SK-N-SH treated with all-trans-retinoic acid at 6 μM for 48 hours (cell line): ENCODE measurements at regions not wholly inside any gene's neighbourhood (a gene's known extent, or its start where the extent isn't known, plus 50 kb on each side); places are given as distances from the start of the nearest gene placed in this dataset.

Source experiments
- ESRRG ChIP-seq: fragments of 250-450 bp; sonication (Bioruptor Pico); IDR thresholded peaks from 2 replicates; pipeline ENCODE4 v1.6.1; 2021; ENCODE audit warnings: mild to moderate bottlenecking
- RARB ChIP-seq: fragments of 250-450 bp; sonication (Bioruptor Pico); IDR thresholded peaks from 2 replicates; pipeline ENCODE4 v1.8.0; 2021; ENCODE audit warnings: mild to moderate bottlenecking, moderate library complexity
- ZNF565 ChIP-seq: fragments of 450-650 bp; formaldehyde crosslinking; conservative IDR thresholded peaks from 2 replicates; pipeline ENCODE4 v1.5.0; 2020; ENCODE audit warnings: low read depth, mild to moderate bottlenecking, moderate library complexity
- ZNF8 ChIP-seq: fragments of 450-650 bp; formaldehyde crosslinking; IDR thresholded peaks from 2 replicates; pipeline ENCODE4 v1.5.0; 2020; ENCODE audit warnings: mild to moderate bottlenecking, moderate library complexity
- TF ChIP-seq, protein P1 (sequence below): fragments of 250-450 bp; sonication (Bioruptor Pico); IDR thresholded peaks from 2 replicates; pipeline ENCODE4 v1.5.1; 2020; ENCODE audit warnings: low read depth, mild to moderate bottlenecking, moderate library complexity

DNA sequence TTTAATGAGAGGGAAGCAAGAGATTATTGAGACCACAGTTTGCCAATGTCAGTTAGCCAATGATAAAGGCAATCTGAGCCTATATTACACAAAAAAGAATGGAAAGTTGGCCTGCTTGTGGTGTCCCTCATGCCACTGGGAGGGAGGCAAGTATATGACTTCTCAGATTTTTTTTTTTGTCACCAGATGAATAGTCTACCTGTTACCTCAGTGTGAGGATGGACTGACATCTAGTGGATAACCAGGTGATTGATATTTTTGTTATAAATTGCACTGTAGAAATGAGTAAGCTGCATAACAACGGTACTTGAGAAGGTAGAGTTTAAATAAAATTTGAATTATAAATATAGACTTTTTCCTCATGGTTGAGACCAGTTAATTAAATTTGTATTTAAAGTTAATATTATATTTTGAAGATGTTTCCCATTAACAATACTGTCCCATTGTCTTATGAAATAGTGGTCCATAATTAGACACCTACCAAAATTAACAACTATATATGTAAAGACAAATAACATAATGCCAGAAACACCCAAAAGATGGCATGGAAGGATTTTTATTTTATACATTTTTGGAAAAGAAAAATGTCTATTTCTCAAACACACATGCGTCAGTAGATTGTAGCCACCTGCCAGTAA, 237.8 kb upstream of the GADL1 start:
- TF ChIP-seq ZNF565, result no peak
- TF ChIP-seq, protein P1, sequence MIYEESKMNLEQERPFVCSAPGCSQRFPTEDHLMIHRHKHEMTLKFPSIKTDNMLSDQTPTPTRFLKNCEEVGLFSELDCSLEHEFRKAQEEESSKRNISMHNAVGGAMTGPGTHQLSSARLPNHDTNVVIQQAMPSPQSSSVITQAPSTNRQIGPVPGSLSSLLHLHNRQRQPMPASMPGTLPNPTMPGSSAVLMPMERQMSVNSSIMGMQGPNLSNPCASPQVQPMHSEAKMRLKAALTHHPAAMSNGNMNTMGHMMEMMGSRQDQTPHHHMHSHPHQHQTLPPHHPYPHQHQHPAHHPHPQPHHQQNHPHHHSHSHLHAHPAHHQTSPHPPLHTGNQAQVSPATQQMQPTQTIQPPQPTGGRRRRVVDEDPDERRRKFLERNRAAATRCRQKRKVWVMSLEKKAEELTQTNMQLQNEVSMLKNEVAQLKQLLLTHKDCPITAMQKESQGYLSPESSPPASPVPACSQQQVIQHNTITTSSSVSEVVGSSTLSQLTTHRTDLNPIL (CRISPR knock-in tag), result no peak
- no peak for TF ChIP-seq ESRRG (CRISPR knock-in tag)
- TF ChIP-seq RARB (CRISPR knock-in tag), result no peak
- TF ChIP-seq ZNF8 (CRISPR knock-in tag), result no peak
